GM19351 (cell line): ENCODE measurements at regions not wholly inside any gene's neighbourhood (a gene's known extent, or its start where the extent isn't known, plus 50 kb on each side); places are given as distances from the start of the nearest gene placed in this dataset.
"Not testable (repeated sequence)": the region's sequence is repeated elsewhere in the genome, so short reads cannot be mapped to it uniquely, and the experiment has no call there.

ENCODE experiments used
- ATAC-seq: cut with Tn5 transposase; IDR thresholded peaks from one replicate; pipeline ENCODE4 v1.9.1; 2021; ENCODE audit warnings: mild to moderate bottlenecking, moderate library complexity; ENCODE audit not compliant: unreplicated experiment

DNA sequence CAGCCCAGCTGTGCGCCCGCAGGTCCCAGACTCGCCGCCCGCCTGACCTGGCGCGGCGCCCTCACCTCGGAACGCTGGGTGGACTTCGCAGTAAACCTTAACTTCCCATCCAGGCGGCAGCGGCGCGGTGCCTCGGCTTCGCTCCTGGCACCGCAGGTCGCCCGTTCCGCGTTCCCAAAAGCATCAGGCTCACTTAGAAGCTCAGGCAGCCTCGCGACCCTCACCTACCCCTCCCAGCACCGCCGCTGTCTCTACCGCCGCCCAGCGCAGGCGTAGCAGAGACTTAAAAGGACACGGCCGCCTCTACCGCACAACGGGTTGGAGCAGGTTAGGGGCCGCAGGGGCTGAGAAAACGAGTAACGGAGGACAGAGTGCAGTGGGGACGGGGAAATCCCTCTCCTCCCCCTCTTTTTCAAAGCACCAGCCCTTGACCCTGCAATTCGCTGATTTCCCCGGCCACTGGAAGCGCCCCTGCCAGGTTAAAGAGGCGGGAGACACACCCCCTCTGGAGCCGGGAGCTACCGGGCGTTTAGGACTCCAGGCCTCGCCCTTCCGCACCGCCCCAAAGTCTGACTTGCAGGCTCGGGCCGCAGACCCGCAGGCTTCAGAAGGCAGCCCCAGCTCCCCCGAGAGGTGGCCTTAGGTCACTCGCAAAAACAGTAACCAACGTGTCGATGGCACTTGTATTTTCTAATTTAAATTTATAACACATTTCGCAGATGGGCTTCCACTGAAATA lies 328.5 kb downstream of the FAM72C start:
- ATAC-seq: no peak

DNA sequence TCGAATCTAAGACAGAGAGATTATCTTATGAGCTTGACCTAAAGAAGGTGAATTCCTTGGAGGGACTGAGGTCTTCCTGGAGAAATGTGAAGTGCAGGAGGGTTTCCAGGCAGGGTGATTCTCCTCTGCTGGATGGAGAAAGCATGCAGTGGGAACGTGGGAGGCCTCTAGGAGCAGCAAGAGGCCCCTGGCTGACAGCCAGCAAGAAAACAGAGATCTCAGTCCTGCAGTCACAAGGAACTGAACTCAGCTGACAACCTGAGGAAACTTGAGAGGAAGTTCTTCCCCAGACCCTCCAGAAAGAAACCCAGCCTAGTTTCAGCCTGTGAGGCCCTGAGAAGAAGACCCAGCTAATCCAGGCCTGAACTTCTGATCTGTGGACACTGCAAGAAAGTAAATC lies 345.9 kb downstream of the FAM72C start:
- no peak for ATAC-seq

DNA sequence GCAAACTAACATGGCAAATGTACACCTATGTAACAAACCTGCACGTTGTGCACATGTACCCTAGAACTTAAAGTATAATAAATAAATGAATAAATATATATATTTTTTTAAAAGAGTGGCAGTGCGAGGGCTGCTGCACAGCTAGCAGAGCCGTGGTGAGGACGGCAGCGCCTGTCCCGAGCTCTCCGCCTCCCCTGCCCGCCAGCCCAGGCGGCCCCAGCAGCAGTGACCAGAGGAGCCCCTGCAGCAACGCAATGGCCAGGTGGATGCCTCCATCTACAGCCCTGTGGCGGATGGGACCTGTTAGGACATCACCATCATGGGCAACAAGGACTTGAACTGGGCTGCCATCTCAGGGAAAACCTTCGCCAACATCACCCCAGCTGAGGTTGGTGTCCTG lies 351.9 kb downstream of the FAM72C start:
- no peak for ATAC-seq

DNA sequence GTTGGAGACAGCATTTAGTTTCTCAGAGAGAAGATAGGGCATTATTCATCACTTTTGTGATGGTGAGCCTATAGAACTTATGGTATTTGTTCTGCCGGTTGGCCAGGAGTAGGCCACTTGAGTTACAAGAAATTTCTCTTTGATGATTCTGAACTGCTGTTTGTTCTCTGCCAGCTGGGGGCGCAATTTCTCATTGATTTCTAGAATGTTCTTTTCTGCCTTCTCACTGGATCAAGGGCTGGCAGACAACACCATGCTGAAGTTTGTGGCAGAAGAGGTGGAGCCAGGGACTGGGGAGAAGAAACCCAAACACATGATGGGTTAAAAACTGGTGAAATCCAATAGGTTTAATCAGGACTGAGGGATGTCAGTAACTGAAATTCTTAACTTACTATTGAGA lies 360.6 kb downstream of the FAM72C start:
- ATAC-seq: no peak

DNA sequence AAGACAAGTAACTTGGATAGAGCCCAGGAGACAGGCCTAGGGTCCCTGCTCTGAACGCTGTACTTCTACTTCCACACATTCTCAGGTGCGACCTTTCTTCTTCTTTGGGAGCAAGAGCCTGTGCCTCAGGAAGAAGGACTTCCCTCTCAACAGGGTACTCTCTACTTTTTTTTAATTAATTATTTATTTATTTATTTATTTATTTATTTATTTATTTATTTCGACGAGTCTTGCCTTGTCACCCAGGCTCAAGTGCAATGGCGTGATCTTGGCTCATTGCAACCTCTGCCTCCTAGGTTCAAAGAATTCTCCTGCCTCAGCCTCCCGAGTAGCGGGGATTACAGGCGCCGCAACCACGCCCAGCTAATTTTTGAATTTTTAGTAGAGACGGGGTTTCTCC lies 361.6 kb downstream of the FAM72C start:
- no peak for ATAC-seq

DNA sequence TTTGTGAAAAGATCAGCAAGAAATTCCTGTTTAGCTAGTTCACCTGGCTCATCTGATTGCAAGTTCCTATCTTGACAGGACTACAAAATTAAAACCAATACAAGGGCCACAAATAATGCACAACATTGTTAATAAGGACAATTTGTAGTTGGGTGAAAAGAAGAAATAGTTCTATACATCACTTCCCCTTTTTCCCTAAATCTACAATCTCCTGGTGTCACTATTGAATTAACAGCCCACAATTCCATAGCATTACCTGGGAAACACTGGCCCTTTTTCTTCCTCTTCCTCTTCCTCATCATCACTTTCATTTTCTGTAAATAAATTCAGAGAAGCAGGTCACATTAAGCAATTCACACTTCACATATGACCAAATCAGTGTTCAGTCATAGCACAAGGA lies 366.9 kb downstream of the FAM72C start:
- ATAC-seq: no peak

DNA sequence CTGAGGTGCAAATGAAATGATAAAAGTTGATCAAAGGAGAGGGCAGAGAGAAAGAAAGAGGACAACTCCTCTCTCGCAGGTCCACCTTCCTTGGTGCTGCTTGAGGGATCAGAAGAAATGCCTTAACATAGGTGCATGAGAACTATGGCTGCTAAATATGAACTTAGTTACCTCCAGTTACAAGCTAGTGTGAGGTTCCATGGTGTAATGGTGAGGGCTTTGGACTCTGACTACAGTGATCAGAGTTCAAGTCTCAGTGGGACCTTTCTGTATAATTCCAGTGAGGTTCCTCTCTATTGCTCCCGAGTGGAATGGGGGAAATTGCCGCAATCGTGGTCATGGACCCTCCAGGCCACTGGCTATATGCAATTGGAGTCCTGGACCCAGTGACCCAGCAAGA lies 387.3 kb downstream of the FAM72C start:
- ATAC-seq: no peak

DNA sequence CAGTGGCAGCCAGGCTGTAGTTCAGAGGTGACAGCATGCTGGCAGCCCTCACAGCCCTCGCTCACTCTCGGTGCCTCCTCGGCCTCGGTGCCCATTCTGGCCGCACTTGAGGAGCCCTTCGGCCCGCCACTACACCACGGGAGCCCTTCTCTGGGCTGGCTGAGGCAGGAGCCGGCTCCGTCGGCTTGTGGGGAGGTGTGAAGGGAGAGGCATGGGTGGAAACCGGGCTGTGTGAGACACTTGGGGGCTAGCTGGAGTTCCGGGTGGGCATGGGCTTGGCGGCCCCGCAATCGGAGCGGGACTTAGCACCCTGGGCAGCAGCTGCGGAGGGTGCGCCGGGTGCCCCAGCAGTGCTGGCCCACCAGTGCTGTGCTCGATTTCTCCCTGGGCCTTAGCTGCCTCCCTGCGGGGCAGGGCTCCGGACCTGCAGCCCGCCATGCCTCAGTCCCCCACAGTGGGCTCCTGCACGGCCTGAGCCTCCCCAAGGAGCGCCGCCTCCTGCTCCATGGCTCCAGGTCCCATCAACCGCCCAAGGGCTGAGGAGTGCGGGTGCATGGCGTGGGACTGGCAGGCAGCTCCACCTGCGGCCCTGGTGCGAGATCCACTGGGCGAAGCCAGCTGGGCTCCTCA lies 396.8 kb downstream of the FAM72C start:
- ATAC-seq: no peak

DNA sequence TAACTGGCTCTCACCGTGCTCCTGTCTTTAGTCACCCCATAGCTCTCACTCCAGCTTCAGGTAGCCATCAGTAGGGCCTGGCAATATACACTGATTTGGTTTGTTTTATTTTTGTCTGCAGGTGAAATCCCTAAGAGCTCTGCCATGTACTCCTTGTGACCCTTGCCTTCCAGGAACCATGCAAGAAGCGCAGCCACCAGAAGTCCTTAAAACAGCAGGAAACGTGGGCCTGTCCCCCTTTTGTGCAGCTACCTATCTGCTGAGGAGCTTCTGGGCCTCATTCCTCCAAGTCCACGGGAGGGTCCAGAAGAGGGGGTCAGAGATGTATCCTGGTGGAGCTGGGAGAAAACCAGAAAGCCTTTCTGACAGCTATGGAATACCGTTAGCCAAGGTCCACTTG lies 399.1 kb downstream of the FAM72C start:
- not testable (repeated sequence) for ATAC-seq

DNA sequence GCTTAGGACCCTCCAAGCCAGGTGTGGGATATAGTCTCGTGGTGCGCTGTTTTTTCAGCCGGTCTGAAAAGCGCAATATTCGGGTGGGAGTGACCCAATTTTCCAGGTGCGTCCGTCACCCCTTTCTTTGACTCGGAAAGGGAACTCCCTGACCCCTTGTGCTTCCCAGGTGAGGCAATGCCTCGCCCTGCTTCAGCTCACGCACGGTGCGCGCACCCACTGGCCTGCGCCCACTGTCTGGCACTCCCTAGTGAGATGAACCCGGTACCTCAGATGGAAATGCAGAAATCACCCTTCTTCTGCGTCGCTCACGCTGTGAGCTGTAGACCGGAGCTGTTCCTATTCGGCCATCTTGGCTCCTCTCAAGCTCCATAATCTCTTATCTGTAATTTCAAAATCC lies 408.0 kb downstream of the FAM72C start:
- ATAC-seq: not testable (repeated sequence)

DNA sequence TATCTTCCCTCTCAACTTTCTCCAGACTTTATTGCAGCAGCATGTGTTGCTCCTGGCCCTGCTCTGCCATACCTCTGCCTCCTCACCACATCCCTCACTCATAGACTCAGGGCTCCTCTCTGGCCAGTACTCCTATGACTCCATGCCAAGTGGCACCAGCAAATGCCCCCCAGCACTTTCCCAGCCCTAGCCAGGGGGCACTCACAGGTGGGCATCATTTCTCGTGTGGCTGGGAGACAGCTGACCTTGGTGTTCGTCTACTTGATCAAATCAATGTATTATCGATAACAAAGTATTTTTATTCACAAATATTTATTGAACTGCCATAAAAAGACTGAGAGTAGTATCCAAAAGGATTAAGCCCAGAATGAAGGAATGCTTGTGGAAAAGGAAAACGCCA lies 418.2 kb downstream of the FAM72C start:
- no peak for ATAC-seq

DNA sequence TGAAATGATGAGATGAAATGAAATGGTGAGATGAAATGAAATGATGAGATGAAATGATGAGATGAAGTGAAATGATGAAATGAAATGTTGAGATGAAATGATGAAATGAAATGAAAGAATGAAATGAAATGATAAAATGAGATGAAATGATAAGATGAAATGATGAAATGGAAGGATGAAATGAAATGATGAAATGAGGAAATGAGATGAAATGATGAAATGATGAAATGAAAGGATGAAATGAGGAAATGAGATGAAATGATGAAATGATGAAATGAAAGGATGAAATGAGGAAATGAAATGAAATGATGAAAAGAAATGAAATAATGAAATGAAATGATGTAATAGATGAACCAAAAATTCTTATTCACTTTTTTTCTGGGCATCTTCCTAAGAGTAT lies 467.1 kb downstream of the FAM72C start:
- not testable (repeated sequence) for ATAC-seq

DNA sequence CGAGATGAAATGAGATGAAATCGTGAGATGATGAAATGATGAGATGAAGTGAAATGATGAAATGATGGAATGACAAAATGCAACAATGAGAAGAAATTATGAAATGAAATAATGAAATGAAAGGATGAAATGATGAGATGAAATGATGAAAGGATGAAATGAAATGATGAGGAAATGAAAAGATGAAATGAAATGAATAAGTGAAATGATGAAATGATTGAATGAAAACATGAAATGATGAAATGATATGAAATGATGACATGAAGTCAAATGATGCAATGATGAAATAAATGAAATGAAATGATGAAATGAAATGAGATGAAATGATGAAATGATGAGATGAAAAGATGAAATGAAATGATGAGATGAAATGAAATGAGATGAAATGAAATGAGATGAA lies 467.7 kb downstream of the FAM72C start:
- not testable (repeated sequence) for ATAC-seq

DNA sequence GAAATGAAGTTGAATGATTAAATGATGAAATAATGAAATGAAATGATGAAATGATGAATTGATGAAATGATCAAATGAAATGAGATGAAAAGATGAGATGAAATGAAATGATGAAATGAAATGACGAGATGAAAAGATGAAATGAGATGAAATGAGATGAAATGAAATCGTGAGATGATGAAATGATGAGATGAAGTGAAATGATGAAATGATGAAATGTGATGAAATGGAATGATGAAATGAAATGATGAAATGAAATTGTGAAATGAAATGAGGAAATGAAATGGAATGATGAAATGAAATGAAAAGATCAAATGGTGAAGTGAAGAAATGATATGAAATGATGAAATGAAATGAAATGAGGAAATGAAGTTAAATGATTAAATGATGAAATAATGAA lies 468.7 kb downstream of the FAM72C start:
- ATAC-seq: not testable (repeated sequence)

DNA sequence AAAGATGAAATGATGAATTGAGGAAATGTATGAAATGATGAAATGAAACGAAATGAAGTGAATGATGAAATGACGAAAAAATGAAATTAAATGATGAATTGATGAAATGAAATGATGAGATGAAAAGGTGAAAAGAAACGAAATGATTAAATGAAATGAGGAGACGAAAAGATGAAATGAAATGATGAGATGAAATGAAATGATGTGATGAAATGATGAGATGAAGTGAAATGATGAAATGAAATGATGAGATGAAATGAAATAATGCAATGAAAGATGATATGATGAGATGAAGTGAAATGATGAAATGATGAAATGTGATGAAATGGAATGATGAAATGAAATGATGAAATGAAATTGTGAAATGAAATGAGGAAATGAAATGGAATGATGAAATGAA lies 469.7 kb downstream of the FAM72C start:
- ATAC-seq: not testable (repeated sequence)

DNA sequence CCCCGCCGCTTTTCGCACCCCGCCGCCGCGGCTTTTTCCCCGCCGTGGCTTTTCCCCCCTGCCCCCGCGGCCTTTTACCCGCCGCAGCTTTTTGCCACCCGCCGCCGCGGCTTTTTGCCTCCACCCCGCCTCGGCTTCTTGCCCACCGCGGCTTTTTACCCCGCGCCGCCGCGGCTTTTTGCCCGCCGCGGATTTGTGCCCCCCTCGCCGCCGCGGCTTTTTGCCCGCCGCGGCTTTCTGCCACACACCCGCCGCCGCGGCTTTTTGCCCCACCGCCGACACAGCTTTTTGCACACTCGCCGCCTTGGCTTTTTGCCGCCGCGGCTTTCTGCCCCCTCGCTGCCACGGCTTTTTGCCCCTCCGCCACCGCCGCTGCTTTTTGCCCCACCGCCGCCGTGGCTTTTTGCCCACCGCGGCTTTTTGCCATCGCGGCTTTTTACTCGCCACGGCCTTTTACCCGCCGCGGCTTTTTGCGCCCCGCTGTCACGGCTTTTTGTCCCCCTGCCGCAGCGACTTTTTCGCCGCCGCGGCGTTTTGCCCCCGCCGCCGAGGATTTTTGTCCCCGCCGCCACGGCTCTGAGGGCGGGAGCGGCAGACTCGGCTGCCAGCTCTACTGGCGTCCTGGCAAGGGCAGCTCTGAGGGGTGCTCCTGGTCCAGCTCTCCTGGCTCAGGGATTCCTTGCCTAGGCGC lies 473.6 kb downstream of the FAM72C start:
- not testable (repeated sequence) for ATAC-seq

DNA sequence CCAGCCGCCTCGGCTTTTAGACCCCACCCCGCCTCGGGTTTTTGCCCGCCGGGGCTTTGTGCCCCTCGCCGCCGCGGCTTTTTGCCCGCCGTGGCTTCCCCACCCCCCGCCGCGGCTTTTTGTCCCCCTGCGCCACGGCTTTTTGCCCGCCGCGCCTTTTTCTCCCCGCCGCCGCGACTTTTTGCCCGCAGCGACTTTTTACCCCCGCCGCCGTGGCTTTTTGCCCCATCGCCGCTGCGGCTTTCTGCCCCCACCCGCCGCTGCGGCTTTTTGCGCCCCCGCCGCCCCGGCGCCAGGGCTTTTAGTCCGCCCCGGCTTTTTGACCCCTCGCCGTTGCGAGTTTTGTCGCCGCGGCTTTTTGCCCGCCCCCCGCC lies 474.4 kb downstream of the FAM72C start:
- ATAC-seq: no peak

DNA sequence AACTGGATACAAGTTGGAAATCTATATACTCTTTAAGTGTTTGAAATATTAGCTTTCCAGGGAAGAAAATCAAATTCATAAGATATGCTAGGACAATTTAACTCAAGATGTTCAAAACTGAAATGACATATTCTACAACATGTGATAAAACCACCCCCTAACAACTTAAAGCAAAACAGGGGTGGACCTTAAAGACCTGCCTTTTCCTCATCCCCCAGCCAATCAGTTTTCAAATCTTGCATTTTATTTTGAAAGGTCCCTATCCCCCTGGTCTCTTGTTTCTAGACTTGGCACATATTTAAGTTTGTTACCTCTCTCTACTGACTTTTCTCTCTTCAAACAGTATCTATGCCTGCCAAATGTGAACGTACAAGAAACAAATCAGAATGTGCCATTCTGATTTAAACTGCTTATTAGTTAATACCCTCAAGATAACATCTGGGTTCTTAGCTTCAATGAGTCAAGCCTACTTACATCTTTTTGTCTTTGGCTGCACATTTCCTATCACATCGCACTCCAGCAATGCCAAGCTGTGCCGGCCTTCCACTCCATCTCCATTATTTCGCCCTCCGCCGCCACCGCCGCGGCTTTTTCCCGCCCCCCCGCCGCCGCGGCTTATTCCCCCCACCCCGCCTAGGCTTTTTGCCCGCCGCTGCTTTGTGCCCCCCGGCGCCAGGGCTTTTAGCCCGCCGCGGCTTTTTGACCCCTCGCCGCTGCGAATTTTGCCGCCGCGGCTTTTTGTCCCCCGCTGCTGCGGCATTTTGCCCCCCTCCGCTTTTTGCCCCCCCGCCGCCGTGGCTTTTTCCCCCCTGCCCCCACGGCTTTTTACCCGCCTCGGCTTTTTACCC lies 475.0 kb downstream of the FAM72C start:
- not testable (repeated sequence) for ATAC-seq
